Gastrocnemius medialis (tissue), 4 donors: ENCODE measurements at regions not wholly inside any gene's neighbourhood (a gene's known extent, or its start where the extent isn't known, plus 50 kb on each side); places are given as distances from the start of the nearest gene placed in this dataset.

Source experiments
- ATAC-seq, 2 donors: fragments of 150-250 bp; one replicate each; pipeline ENCODE4 v1.9.1; 2016
- DNase-seq, 2 donors: peaks; one replicate each; pipeline ENCODE4 v3.0.0-alpha.2; 2019
- H3K27ac ChIP-seq, 4 donors: fragments of 200-600 bp; sonication (generic); 1 replicate in 1 of 4; 2 replicates in 3 of 4; pipeline ENCODE4 v1.5.1; 2016 to 2018; ENCODE audit warnings: mild to moderate bottlenecking in 2 of 4, moderate library complexity in 1 of 4
- H3K27me3 ChIP-seq, 3 donors: fragments of 200-600 bp; sonication (generic) in 2 of 3; 1 replicate in 1 of 3; 2 replicates in 2 of 3; pipeline versions ENCODE4 v1.5.1 to v1.6.0; 2016 to 2019; ENCODE audit warnings: mild to moderate bottlenecking in 1 of 3, moderate library complexity in 1 of 3
- H3K36me3 ChIP-seq, 2 donors: fragments of 200-600 bp; sonication (generic) in 1 of 2; one replicate each; pipeline ENCODE4 v1.5.1; 2017 to 2018
- H3K4me1 ChIP-seq, 2 donors: fragments of 200-600 bp; sonication (generic) in 1 of 2; one replicate each; pipeline ENCODE4 v1.5.1; 2016 to 2017; ENCODE audit warnings: mild to moderate bottlenecking in 2 of 2
- H3K4me3 ChIP-seq, 4 donors: fragments of 200-600 bp; sonication (generic) in 3 of 4; 1 replicate in 1 of 4; 2 replicates in 3 of 4; pipeline ENCODE4 v1.5.1; 2016 to 2019; ENCODE audit warnings: mild to moderate bottlenecking in 2 of 4
- H3K9me3 ChIP-seq, 3 donors: fragments of 200-600 bp; sonication (generic) in 2 of 3; 1 replicate in 1 of 3; 2 replicates in 2 of 3; pipeline ENCODE4 v1.5.1; 2016 to 2019
- CTCF ChIP-seq, 5 experiments: fragments of 450-650 bp in 3 of 5; fragments of 200-600 bp in 2 of 5; sonication (generic) in 2 of 5; IDR thresholded peaks in 4 of 5; conservative IDR thresholded peaks in 1 of 5; 1 replicate in 4 of 5; 2 replicates in 1 of 5; pipeline ENCODE4 v1.5.1; 2016 to 2019; ENCODE audit warnings: antibody characterized with exemption in 5 of 5, mild to moderate bottlenecking in 3 of 5, moderate library complexity in 3 of 5
- POLR2A ChIP-seq, 2 donors: fragments of 450-650 bp; IDR thresholded peaks; one replicate each; pipeline ENCODE4 v1.6.1; 2017; ENCODE audit warnings: antibody characterized with exemption in 2 of 2, mild to moderate bottlenecking in 2 of 2, moderate library complexity in 2 of 2
- in situ Hi-C, 4 donors: fragments of 200-750 bp; cut with MboI; loops; one replicate each; pipeline versions ENCODE4 v1.15.0 to v1.8.0; 2017; ENCODE audit warnings: low sequenced_read_pairs in 4 of 4
- intact Hi-C: fragments of 100-400 bp; cut with DNase I; formaldehyde crosslinking; loops from one replicate; pipeline ENCODE4 v1.15.1; 2023; ENCODE audit warnings: low total_unique reads

- intact Hi-C loops, result no loop called here
- no peaks in the 10 kb centered on the region for H3K4me1 ChIP-seq
- no peaks in the 10 kb centered on the region for H3K36me3 ChIP-seq
- TF ChIP-seq CTCF (IDR thresholded peaks at IDR 0.05 in 4 of 5, conservative IDR thresholded peaks at IDR 0.05 in 1 of 5) (no peak), POLR2A (IDR thresholded peaks at IDR 0.05) (no peak)
- in situ Hi-C loops, result no loop called here
- H3K27ac ChIP-seq, result no peak overlapping the region
- no peak for ATAC-seq
- H3K27me3 ChIP-seq, result no peaks in the 10 kb centered on the region
- DNase-seq, result no peak
- no peak overlapping the region for H3K4me3 ChIP-seq
- H3K9me3 ChIP-seq, result no peaks in the 10 kb centered on the region
Measured at GRCh38 chr21:28227881-28228635, 764.6 kb downstream of the LTN1 start.

GRCh38 chr21:28226563-28226962 lies 766.1 kb downstream of the LTN1 start:
- intact Hi-C loops, result no loop called here

GRCh38 chr21:28224191-28224726 lies 768.4 kb downstream of the LTN1 start:
- TF ChIP-seq POLR2A (IDR thresholded peaks at IDR 0.05), result no peak
- TF ChIP-seq CTCF (IDR thresholded peaks at IDR 0.05 in 4 of 5, conservative IDR thresholded peaks at IDR 0.05 in 1 of 5), result no peak
- no peaks in the 10 kb centered on the region for H3K27me3 ChIP-seq
- H3K27ac ChIP-seq, result no peak overlapping the region
- peaks cover 0 to 6% of the 10 kb centered on the region in 2 donors for H3K4me1 ChIP-seq
- DNase-seq (no peak), ATAC-seq (no peak)
- no peaks in the 10 kb centered on the region for H3K36me3 ChIP-seq
- in situ Hi-C loops (no loop called here), intact Hi-C loops (no loop called here)
- H3K4me3 ChIP-seq, result no peak overlapping the region
- H3K9me3 ChIP-seq, result no peaks in the 10 kb centered on the region

More at GRCh38 chr21:28226563-28226962, 766.1 kb downstream of the LTN1 start:
- no peaks in the 10 kb centered on the region for H3K9me3 ChIP-seq
- ATAC-seq, result no peak
- no peaks in the 10 kb centered on the region for H3K27me3 ChIP-seq
- no peaks in the 10 kb centered on the region for H3K4me1 ChIP-seq
- no peaks in the 10 kb centered on the region for H3K36me3 ChIP-seq
- TF ChIP-seq CTCF (IDR thresholded peaks at IDR 0.05 in 4 of 5, conservative IDR thresholded peaks at IDR 0.05 in 1 of 5), result no peak
- TF ChIP-seq POLR2A (IDR thresholded peaks at IDR 0.05), result no peak
- in situ Hi-C loops, result no loop called here
- DNase-seq, result no peak
- no peak overlapping the region for H3K4me3 ChIP-seq
- H3K27ac ChIP-seq, result no peak overlapping the region

- ATAC-seq (no peak), DNase-seq (no peak)
- Histone ChIP-seq H3K27ac (no peak overlapping the region), H3K27me3 (no peaks in the 10 kb centered on the region), H3K4me1 (peaks cover 0 to 6% of the 10 kb centered on the region in 2 donors), H3K36me3 (no peaks in the 10 kb centered on the region), H3K9me3 (no peaks in the 10 kb centered on the region), H3K4me3 (no peak overlapping the region)
- intact Hi-C loops, result no loop called here
- in situ Hi-C loops, result no loop called here
- no peak for TF ChIP-seq CTCF (IDR thresholded peaks at IDR 0.05 in 4 of 5, conservative IDR thresholded peaks at IDR 0.05 in 1 of 5)
- no peak for TF ChIP-seq POLR2A (IDR thresholded peaks at IDR 0.05)
Measured at GRCh38 chr21:28221984-28222383, 770.7 kb downstream of the LTN1 start.
